ENCODE measurements at regions not wholly inside any gene's neighbourhood (a gene's known extent, or its start where the extent isn't known, plus 50 kb on each side); places are given as distances from the start of the nearest gene placed in this dataset.
A peak's percentile ranks its signal among the peaks of the same experiment; 100 is the strongest.

GRCh38 chr12:111288771-111289170, 80.1 kb downstream of the PHETA1 start:
- Histone ChIP-seq H3K4me3 (ENCODE audit: low read depth, low read length) (no peak overlapping the region), H3K9ac (ENCODE audit: low read depth, low read length) (no peak overlapping the region), H3K36me3 (ENCODE audit: control insufficient read depth, insufficient read depth, low read length) (peaks cover 3% of the 10 kb centered on the region), H3K4me1 (ENCODE audit: control insufficient read depth, insufficient read depth, low read length) (peaks cover 9% of the 10 kb centered on the region), H3K9me3 (ENCODE audit: control insufficient read depth, insufficient read depth, low read length) (no peaks in the 10 kb centered on the region), H3K27me3 (ENCODE audit: control insufficient read depth, insufficient read depth, low read length) (no peaks in the 10 kb centered on the region)

- no peak overlapping the region for H3K4me3 ChIP-seq (ENCODE audit: low read depth, low read length)
- H3K9ac ChIP-seq (ENCODE audit: low read depth, low read length) = no peak overlapping the region
- H3K27me3 ChIP-seq (ENCODE audit: control insufficient read depth, insufficient read depth, low read length) = no peaks in the 10 kb centered on the region
- H3K9me3 ChIP-seq (ENCODE audit: control insufficient read depth, insufficient read depth, low read length) = no peaks in the 10 kb centered on the region
- H3K36me3 ChIP-seq (ENCODE audit: control insufficient read depth, insufficient read depth, low read length) = peaks cover 3% of the 10 kb centered on the region
- H3K4me1 ChIP-seq (ENCODE audit: control insufficient read depth, insufficient read depth, low read length) = peaks cover 9% of the 10 kb centered on the region
Measured at GRCh38 chr12:111287125-111287900, 81.6 kb downstream of the PHETA1 start.

GRCh38 chr12:111285200-111285599, 83.7 kb downstream of the PHETA1 start:
- H3K9ac ChIP-seq (ENCODE audit: low read depth, low read length) = no peak overlapping the region
- H3K4me1 ChIP-seq (ENCODE audit: control insufficient read depth, insufficient read depth, low read length) = peaks cover 9% of the 10 kb centered on the region
- H3K9me3 ChIP-seq (ENCODE audit: control insufficient read depth, insufficient read depth, low read length) = no peaks in the 10 kb centered on the region
- no peaks in the 10 kb centered on the region for H3K27me3 ChIP-seq (ENCODE audit: control insufficient read depth, insufficient read depth, low read length)
- no peaks in the 10 kb centered on the region for H3K36me3 ChIP-seq (ENCODE audit: control insufficient read depth, insufficient read depth, low read length)
- no peak overlapping the region for H3K4me3 ChIP-seq (ENCODE audit: low read depth, low read length)

- Histone ChIP-seq H3K9ac (ENCODE audit: low read depth, low read length) (peak overlapping the region; percentile 0), H3K27me3 (ENCODE audit: control insufficient read depth, insufficient read depth, low read length) (no peaks in the 10 kb centered on the region), H3K36me3 (ENCODE audit: control insufficient read depth, insufficient read depth, low read length) (no peaks in the 10 kb centered on the region), H3K9me3 (ENCODE audit: control insufficient read depth, insufficient read depth, low read length) (no peaks in the 10 kb centered on the region), H3K4me1 (ENCODE audit: control insufficient read depth, insufficient read depth, low read length) (peaks cover 9% of the 10 kb centered on the region), H3K4me3 (ENCODE audit: low read depth, low read length) (no peak overlapping the region)
Measured at GRCh38 chr12:111284709-111285108, 84.2 kb downstream of the PHETA1 start.

GRCh38 chr12:111283966-111284365, 84.9 kb downstream of the PHETA1 start:
- Histone ChIP-seq H3K9me3 (ENCODE audit: control insufficient read depth, insufficient read depth, low read length) (no peaks in the 10 kb centered on the region), H3K9ac (ENCODE audit: low read depth, low read length) (no peak overlapping the region)

GRCh38 chr12:111283521-111283920, 85.4 kb downstream of the PHETA1 start:
- no peaks in the 10 kb centered on the region for H3K36me3 ChIP-seq (ENCODE audit: control insufficient read depth, insufficient read depth, low read length)
- peaks cover 9% of the 10 kb centered on the region for H3K4me1 ChIP-seq (ENCODE audit: control insufficient read depth, insufficient read depth, low read length)
- H3K9ac ChIP-seq (ENCODE audit: low read depth, low read length) = no peak overlapping the region
- H3K9me3 ChIP-seq (ENCODE audit: control insufficient read depth, insufficient read depth, low read length) = no peaks in the 10 kb centered on the region
- H3K27me3 ChIP-seq (ENCODE audit: control insufficient read depth, insufficient read depth, low read length) = no peaks in the 10 kb centered on the region
- no peak overlapping the region for H3K4me3 ChIP-seq (ENCODE audit: low read depth, low read length)

More at GRCh38 chr12:111283966-111284365, 84.9 kb downstream of the PHETA1 start:
- Histone ChIP-seq H3K4me3 (ENCODE audit: low read depth, low read length) (no peak overlapping the region), H3K36me3 (ENCODE audit: control insufficient read depth, insufficient read depth, low read length) (no peaks in the 10 kb centered on the region), H3K4me1 (ENCODE audit: control insufficient read depth, insufficient read depth, low read length) (peaks cover 9% of the 10 kb centered on the region), H3K27me3 (ENCODE audit: control insufficient read depth, insufficient read depth, low read length) (no peaks in the 10 kb centered on the region)

GRCh38 chr12:111277570-111277969, 91.3 kb downstream of the PHETA1 start:
- H3K36me3 ChIP-seq (ENCODE audit: control insufficient read depth, insufficient read depth, low read length) = no peaks in the 10 kb centered on the region
- H3K4me1 ChIP-seq (ENCODE audit: control insufficient read depth, insufficient read depth, low read length) = no peaks in the 10 kb centered on the region
- H3K4me3 ChIP-seq (ENCODE audit: low read depth, low read length) = no peak overlapping the region
- no peaks in the 10 kb centered on the region for H3K9me3 ChIP-seq (ENCODE audit: control insufficient read depth, insufficient read depth, low read length)
- no peak overlapping the region for H3K9ac ChIP-seq (ENCODE audit: low read depth, low read length)
- H3K27me3 ChIP-seq (ENCODE audit: control insufficient read depth, insufficient read depth, low read length) = no peaks in the 10 kb centered on the region

- Histone ChIP-seq H3K36me3 (ENCODE audit: control insufficient read depth, insufficient read depth, low read length) (no peaks in the 10 kb centered on the region), H3K9me3 (ENCODE audit: control insufficient read depth, insufficient read depth, low read length) (no peaks in the 10 kb centered on the region), H3K27me3 (ENCODE audit: control insufficient read depth, insufficient read depth, low read length) (no peaks in the 10 kb centered on the region), H3K9ac (ENCODE audit: low read depth, low read length) (no peak overlapping the region), H3K4me3 (ENCODE audit: low read depth, low read length) (no peak overlapping the region), H3K4me1 (ENCODE audit: control insufficient read depth, insufficient read depth, low read length) (no peaks in the 10 kb centered on the region)
Measured at GRCh38 chr12:111276146-111276545, 92.7 kb downstream of the PHETA1 start.

- H3K36me3 ChIP-seq (ENCODE audit: control insufficient read depth, insufficient read depth, low read length) = no peaks in the 10 kb centered on the region
- no peak overlapping the region for H3K4me3 ChIP-seq (ENCODE audit: low read depth, low read length)
- no peaks in the 10 kb centered on the region for H3K9me3 ChIP-seq (ENCODE audit: control insufficient read depth, insufficient read depth, low read length)
- no peak overlapping the region for H3K9ac ChIP-seq (ENCODE audit: low read depth, low read length)
- no peaks in the 10 kb centered on the region for H3K27me3 ChIP-seq (ENCODE audit: control insufficient read depth, insufficient read depth, low read length)
- H3K4me1 ChIP-seq (ENCODE audit: control insufficient read depth, insufficient read depth, low read length) = no peaks in the 10 kb centered on the region
Measured at GRCh38 chr12:111275308-111275707, 93.6 kb downstream of the PHETA1 start.

GRCh38 chr12:111274777-111275176, 94.1 kb downstream of the PHETA1 start:
- Histone ChIP-seq H3K36me3 (ENCODE audit: control insufficient read depth, insufficient read depth, low read length) (no peaks in the 10 kb centered on the region), H3K27me3 (ENCODE audit: control insufficient read depth, insufficient read depth, low read length) (no peaks in the 10 kb centered on the region), H3K9ac (ENCODE audit: low read depth, low read length) (no peak overlapping the region), H3K9me3 (ENCODE audit: control insufficient read depth, insufficient read depth, low read length) (no peaks in the 10 kb centered on the region), H3K4me1 (ENCODE audit: control insufficient read depth, insufficient read depth, low read length) (no peaks in the 10 kb centered on the region), H3K4me3 (ENCODE audit: low read depth, low read length) (no peak overlapping the region)

- no peaks in the 10 kb centered on the region for H3K27me3 ChIP-seq (ENCODE audit: control insufficient read depth, insufficient read depth, low read length)
- H3K4me1 ChIP-seq (ENCODE audit: control insufficient read depth, insufficient read depth, low read length) = no peaks in the 10 kb centered on the region
- H3K9ac ChIP-seq (ENCODE audit: low read depth, low read length) = no peak overlapping the region
- H3K4me3 ChIP-seq (ENCODE audit: low read depth, low read length) = no peak overlapping the region
- H3K36me3 ChIP-seq (ENCODE audit: control insufficient read depth, insufficient read depth, low read length) = no peaks in the 10 kb centered on the region
- H3K9me3 ChIP-seq (ENCODE audit: control insufficient read depth, insufficient read depth, low read length) = no peaks in the 10 kb centered on the region
Measured at GRCh38 chr12:111271674-111272418, 97.0 kb downstream of the PHETA1 start.

GRCh38 chr12:111270774-111271173, 98.1 kb downstream of the PHETA1 start:
- no peaks in the 10 kb centered on the region for H3K4me1 ChIP-seq (ENCODE audit: control insufficient read depth, insufficient read depth, low read length)

More at GRCh38 chr12:111270774-111271173, 98.1 kb downstream of the PHETA1 start:
- Histone ChIP-seq H3K9ac (ENCODE audit: low read depth, low read length) (no peak overlapping the region), H3K36me3 (ENCODE audit: control insufficient read depth, insufficient read depth, low read length) (no peaks in the 10 kb centered on the region), H3K4me3 (ENCODE audit: low read depth, low read length) (no peak overlapping the region), H3K9me3 (ENCODE audit: control insufficient read depth, insufficient read depth, low read length) (no peaks in the 10 kb centered on the region), H3K27me3 (ENCODE audit: control insufficient read depth, insufficient read depth, low read length) (no peaks in the 10 kb centered on the region)

All from iPS-15b (cell line).